K562 (cell line): ENCODE measurements at regions not wholly inside any gene's neighbourhood (a gene's known extent, or its start where the extent isn't known, plus 50 kb on each side); places are given as distances from the start of the nearest gene placed in this dataset.

Experiments
- ATAC-seq: fragments of 200-7000 bp; cut with Tn5 transposase; 3 replicates; pipeline ENCODE4 v1.9.1; 2020; ENCODE audit warnings: moderate library complexity
- BruUV-seq: library from RNA; stranded (reverse); fragments of 400-500 nt; replicated peaks from 2 replicates; lab custom pipeline; 2021; lab: Mats Ljungman, UMichigan
- CTCF ChIA-PET: fragments of 300-600 bp; formaldehyde crosslinking; extraction: SDS; loops from one replicate; lab custom pipeline; 2021; ENCODE audit warnings: low intra/inter-chr PET ratio; lab: Yijun Ruan, JAX
- POLR2A ChIA-PET: fragments of 300-600, 350-650 bp; sonication (Branson Sonifier 250); formaldehyde crosslinking; extraction: SDS; loops from one replicate; lab custom pipeline; 2021; ENCODE audit warnings: antibody characterized with exemption, inconsistent platforms; lab: Yijun Ruan, JAX
- DNase-seq, 4 experiments: peaks; one replicate each; pipeline versions ENCODE4 v3.0.0 to v3.0.0-alpha.2; 2011 to 2018; ENCODE audit warnings: low spot score in 3 of 4, mixed read lengths in 3 of 4; ENCODE audit errors: extremely low read depth in 1 of 4
- FAIRE-seq: peaks from 2 replicates; lab custom pipeline; 2011; peaks lifted over from hg19 to GRCh38; lab: Jason Lieb, UNC
- H2AFZ ChIP-seq: 2 replicates; pipeline ENCODE4 v1.6.0; 2011; ENCODE audit warnings: low read depth, low read length, control low read depth, inconsistent platforms
- H3K27ac ChIP-seq: fragments of 200-600 bp; 3 replicates; pipeline ENCODE4 v1.8.0; 2011; ENCODE audit warnings: low read depth, mild to moderate bottlenecking, control low read depth, inconsistent platforms, low read length, moderate library complexity, mixed read lengths; ENCODE audit errors: extremely low read depth
- H3K27me3 ChIP-seq, 2 experiments: fragments of 300-600 bp in 1 of 2; 2 replicates in 1 of 2; 3 replicates in 1 of 2; pipeline versions ENCODE4 v1.6.0 to v1.8.0; 2011; ENCODE audit warnings: inconsistent platforms in 2 of 2, low read length in 2 of 2, mild to moderate bottlenecking in 1 of 2, mixed read lengths in 1 of 2, moderate library complexity in 1 of 2; ENCODE audit not compliant: control insufficient read depth in 2 of 2, insufficient read depth in 2 of 2
- H3K36me3 ChIP-seq: fragments of 300-600 bp; 3 replicates; pipeline ENCODE4 v1.8.0; 2011; ENCODE audit warnings: mild to moderate bottlenecking, low read length, inconsistent platforms; ENCODE audit not compliant: control insufficient read depth, insufficient read depth
- H3K4me1 ChIP-seq, 2 experiments: fragments of 200-600 bp in 1 of 2; replicated peaks in 1 of 2; 2 replicates in 1 of 2; 3 replicates in 1 of 2; pipeline versions ENCODE4 v1.5.1 to v1.8.0; 2011; ENCODE audit warnings: inconsistent platforms in 2 of 2, low read length in 2 of 2, mild to moderate bottlenecking in 1 of 2, mixed read lengths in 1 of 2, moderate library complexity in 1 of 2; ENCODE audit not compliant: control insufficient read depth in 2 of 2, insufficient read depth in 2 of 2
- H3K4me2 ChIP-seq: 2 replicates; pipeline ENCODE4 v1.6.1; 2011; ENCODE audit warnings: low read length, control low read depth, inconsistent platforms, mixed read lengths; ENCODE audit not compliant: insufficient read depth
- H3K4me3 ChIP-seq: fragments of 200-600 bp; sonication (generic), shearing (Covaris generic); 2 replicates; pipeline ENCODE4 v1.5.1; 2016; ENCODE audit warnings: control low read depth, inconsistent platforms
- H3K79me2 ChIP-seq: fragments of 200-600 bp; 3 replicates; pipeline ENCODE4 v1.8.0; 2011; ENCODE audit warnings: low read length, inconsistent platforms; ENCODE audit not compliant: control insufficient read depth, insufficient read depth
- H3K9ac ChIP-seq, 2 experiments: 2 replicates each; pipeline versions ENCODE4 v1.6.0 to v1.6.1; 2011; ENCODE audit warnings: low read depth in 2 of 2, low read length in 2 of 2, control low read depth in 1 of 2, inconsistent platforms in 1 of 2, mild to moderate bottlenecking in 1 of 2, mixed read lengths in 1 of 2; ENCODE audit not compliant: insufficient read depth in 1 of 2
- H3K9me1 ChIP-seq: one replicate; pipeline ENCODE4 v1.6.0; 2011; ENCODE audit warnings: inconsistent platforms, mild to moderate bottlenecking, low read length, moderate library complexity; ENCODE audit not compliant: control insufficient read depth, insufficient read depth
- H3K9me3 ChIP-seq: replicated peaks from 2 replicates; pipeline ENCODE4 v1.5.1; 2011; ENCODE audit warnings: low read depth, low read length, inconsistent platforms; ENCODE audit not compliant: control insufficient read depth, insufficient read depth
- H4K20me1 ChIP-seq: replicated peaks from 2 replicates; pipeline ENCODE4 v1.6.1; 2011; ENCODE audit warnings: low read length, inconsistent platforms, mixed read lengths; ENCODE audit not compliant: control insufficient read depth, insufficient read depth
- DIDO1 ChIP-seq: fragments of 450-650 bp; IDR thresholded peaks from 2 replicates; pipeline ENCODE4 v1.6.1; 2016; ENCODE audit warnings: low read depth, missing biosample characterization, missing genetic modification characterization
- EGR1 ChIP-seq: fragments of 450-650 bp; conservative IDR thresholded peaks from 2 replicates; pipeline ENCODE4 v1.6.1; 2017; ENCODE audit warnings: mild to moderate bottlenecking
- MLLT1 ChIP-seq, 2 experiments: fragments of 450-650 bp; IDR thresholded peaks; 2 replicates each; pipeline ENCODE4 v1.6.1; 2016
- POLR2B ChIP-seq: fragments of 450-650 bp; IDR thresholded peaks from 2 replicates; pipeline ENCODE4 v1.6.1; 2018; ENCODE audit warnings: low read depth; ENCODE audit not compliant: partially characterized antibody
- STAT6 ChIP-seq: sonication (generic); formaldehyde crosslinking; IDR thresholded peaks from 2 replicates; pipeline ENCODE4 v1.8.1; 2023; ENCODE audit warnings: mild to moderate bottlenecking, missing genetic modification reagents
- TAL1 ChIP-seq: fragments of 450-650 bp; IDR thresholded peaks from 2 replicates; pipeline ENCODE4 v1.6.1; 2016; ENCODE audit warnings: mild to moderate bottlenecking
- TARDBP ChIP-seq: fragments of 450-650 bp; IDR thresholded peaks from 2 replicates; pipeline ENCODE4 v1.6.1; 2016
- TEAD2 ChIP-seq: fragments of 450-650 bp; IDR thresholded peaks from 2 replicates; pipeline ENCODE4 v1.6.1; 2016; ENCODE audit warnings: missing genetic modification characterization, control low read depth, missing compliant biosample characterization
- ZBTB17 ChIP-seq: fragments of 450-650 bp; formaldehyde crosslinking; IDR thresholded peaks from 2 replicates; pipeline ENCODE4 v1.4.0; 2020; ENCODE audit warnings: mild to moderate bottlenecking
- ZNF12 ChIP-seq: sonication (generic); formaldehyde crosslinking; IDR thresholded peaks from 2 replicates; pipeline ENCODE4 v1.4.0; 2020; ENCODE audit warnings: mild to moderate bottlenecking, missing genetic modification reagents
- ZNF239 ChIP-seq: fragments of 250-450 bp; sonication (Bioruptor Pico); IDR thresholded peaks from 2 replicates; pipeline ENCODE4 v1.4.0; 2020; ENCODE audit warnings: mild to moderate bottlenecking
- WGBS: fragments of 100-300 bp; shearing (Covaris generic); methylation state at CpG from one replicate; pipeline ENCODE4 v1.1.6; 2016; ENCODE audit warnings: low coverage, mixed read lengths; ENCODE audit not compliant: insufficient coverage; ENCODE audit errors: missing lambda C conversion rate; 5-methylcytosine and 5-hydroxymethylcytosine counted together
- in situ Hi-C: fragments of 300-500 bp; cut with MboI; formaldehyde crosslinking; loops from 4 replicates; pipeline ENCODE4 v1.15.0; 2018; ENCODE audit warnings: inconsistent platforms, mixed read lengths
- intact Hi-C: fragments of 100-400 bp; cut with micrococcal nuclease; formaldehyde crosslinking; loops from 2 replicates; pipeline ENCODE4 v1.14.2; 2022

GRCh38 chr10:106438386-106438785, 726.1 kb downstream of the SORCS1 start:
- DNase-seq: no peak
- ChIA-PET CTCF (no interaction called here), POLR2A (no interaction called here)
- Histone ChIP-seq H3K4me2 (no peak overlapping the region), H3K4me3 (no peak overlapping the region), H3K9me3 (no peaks in the 10 kb centered on the region), H3K9ac (no peak overlapping the region), H4K20me1 (no peaks in the 10 kb centered on the region), H3K79me2 (no peaks in the 10 kb centered on the region)
- WGBS: 0% methylated on average over 1 of the region's 1 CpG
- no peak for FAIRE-seq
- intact Hi-C loops: no loop called here
- no TSS peak for BruUV-seq
- TF ChIP-seq TARDBP (no peak), ZBTB17 (CRISPR knock-in tag) (no peak), ZNF12 (no peak), DIDO1 (tag) (no peak), STAT6 (no peak), TEAD2 (tag) (no peak), MLLT1 (IDR thresholded peaks at IDR 0.05) (no peak), ZNF239 (CRISPR knock-in tag) (no peak), EGR1 (no peak), POLR2B (no peak), TAL1 (no peak)
- TF ChIP-seq, all 486 proteins: peak for 0
- Histone ChIP-seq H3K27ac (no peak overlapping the region), H3K36me3 (no peaks in the 10 kb centered on the region), H3K9me1 (no peaks in the 10 kb centered on the region), H2AFZ (no peak overlapping the region), H3K27me3 (no peaks in the 10 kb centered on the region), H3K4me1 (no peaks in the 10 kb centered on the region)
- no peak for ATAC-seq
- in situ Hi-C loops: no loop called here
